Adrenal gland (tissue), 5 donors: ENCODE measurements at regions not wholly inside any gene's neighbourhood (a gene's known extent, or its start where the extent isn't known, plus 50 kb on each side); places are given as distances from the start of the nearest gene placed in this dataset.

Experiments used
- POLR2A ChIP-seq, 2 donors: fragments of 450-650 bp; IDR thresholded peaks; one replicate each; pipeline ENCODE4 v1.6.1; 2017; ENCODE audit warnings: antibody characterized with exemption in 2 of 2, mild to moderate bottlenecking in 2 of 2, moderate library complexity in 1 of 2
- TF ChIP-seq, protein P1 (sequence below), 6 experiments: fragments of 450-650 bp in 4 of 6; fragments of 200-600 bp in 2 of 6; sonication (generic) in 1 of 6; IDR thresholded peaks; 1 replicate in 5 of 6; 2 replicates in 1 of 6; pipeline versions ENCODE4 v1.5.1 to v1.8.0; 2016 to 2021; ENCODE audit warnings: antibody characterized with exemption in 6 of 6, mild to moderate bottlenecking in 2 of 6, moderate library complexity in 1 of 6
- donor health status: DM: no; HTN: no; CAD: no.

DNA sequence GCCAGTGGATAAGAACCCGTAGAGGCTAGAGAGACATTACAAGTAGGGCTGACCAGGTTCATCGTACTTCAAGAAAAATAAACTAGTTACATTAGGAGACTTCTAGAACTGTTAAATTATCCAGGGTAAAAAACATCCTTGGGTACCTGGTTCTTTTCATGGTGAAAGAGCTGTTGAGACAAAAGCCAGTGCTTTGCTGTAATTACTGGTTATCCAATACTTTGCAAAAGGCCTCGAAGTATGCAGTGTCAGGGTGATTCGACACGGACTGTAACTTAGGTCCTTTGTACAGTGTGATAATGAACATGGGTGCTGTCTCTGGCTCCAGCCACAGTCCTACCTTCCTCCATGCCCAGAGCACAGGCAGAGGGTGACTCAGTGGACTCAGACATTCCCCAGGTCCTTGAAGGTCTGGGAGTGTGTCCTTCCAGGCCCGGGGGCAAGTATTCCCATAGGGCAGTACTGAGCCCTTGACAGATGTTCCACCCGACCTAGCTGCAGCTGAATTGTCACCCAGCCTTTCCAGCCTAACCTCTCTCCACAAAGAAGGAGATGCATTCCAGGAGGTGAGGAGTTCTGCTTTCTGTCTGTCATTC lies 123.6 kb upstream of the TMEM72 start:
- TF ChIP-seq, protein P1, sequence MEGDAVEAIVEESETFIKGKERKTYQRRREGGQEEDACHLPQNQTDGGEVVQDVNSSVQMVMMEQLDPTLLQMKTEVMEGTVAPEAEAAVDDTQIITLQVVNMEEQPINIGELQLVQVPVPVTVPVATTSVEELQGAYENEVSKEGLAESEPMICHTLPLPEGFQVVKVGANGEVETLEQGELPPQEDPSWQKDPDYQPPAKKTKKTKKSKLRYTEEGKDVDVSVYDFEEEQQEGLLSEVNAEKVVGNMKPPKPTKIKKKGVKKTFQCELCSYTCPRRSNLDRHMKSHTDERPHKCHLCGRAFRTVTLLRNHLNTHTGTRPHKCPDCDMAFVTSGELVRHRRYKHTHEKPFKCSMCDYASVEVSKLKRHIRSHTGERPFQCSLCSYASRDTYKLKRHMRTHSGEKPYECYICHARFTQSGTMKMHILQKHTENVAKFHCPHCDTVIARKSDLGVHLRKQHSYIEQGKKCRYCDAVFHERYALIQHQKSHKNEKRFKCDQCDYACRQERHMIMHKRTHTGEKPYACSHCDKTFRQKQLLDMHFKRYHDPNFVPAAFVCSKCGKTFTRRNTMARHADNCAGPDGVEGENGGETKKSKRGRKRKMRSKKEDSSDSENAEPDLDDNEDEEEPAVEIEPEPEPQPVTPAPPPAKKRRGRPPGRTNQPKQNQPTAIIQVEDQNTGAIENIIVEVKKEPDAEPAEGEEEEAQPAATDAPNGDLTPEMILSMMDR (IDR thresholded peaks at IDR 0.05) = no peak
- no peak for TF ChIP-seq POLR2A (IDR thresholded peaks at IDR 0.05)
